Islet precursor cell (in vitro differentiated cells): ENCODE measurements at regions not wholly inside any gene's neighbourhood (a gene's known extent, or its start where the extent isn't known, plus 50 kb on each side); places are given as distances from the start of the nearest gene placed in this dataset.
"Not testable (repeated sequence)": the region's sequence is repeated elsewhere in the genome, so short reads cannot be mapped to it uniquely, and the experiment has no call there.

Source experiments
- DNase-seq: peaks from one replicate; pipeline ENCODE4 v3.0.0-alpha.2; 2018

GRCh38 chr14:39615352-39615751 is 183.1 kb upstream of the FBXO33 start:
- DNase-seq: peak; percentile 84

GRCh38 chr14:39614297-39614923 is 182.2 kb upstream of the FBXO33 start:
- DNase-seq: no peak

GRCh38 chr14:39609119-39609518 is 176.9 kb upstream of the FBXO33 start:
- no peak for DNase-seq

GRCh38 chr14:39607978-39608377 is 175.7 kb upstream of the FBXO33 start:
- DNase-seq: no peak

GRCh38 chr14:39603942-39604341 is 171.7 kb upstream of the FBXO33 start:
- no peak for DNase-seq

- DNase-seq: no peak
These were observed 161.1 kb upstream of the FBXO33 start for GRCh38 chr14:39593377-39593776.

- no peak for DNase-seq
These were observed 160.0 kb upstream of the FBXO33 start for GRCh38 chr14:39592116-39592789.

- DNase-seq: not testable (repeated sequence)
These were observed 157.6 kb upstream of the FBXO33 start for GRCh38 chr14:39589882-39590281.

GRCh38 chr14:39582028-39582654 is 149.9 kb upstream of the FBXO33 start:
- DNase-seq: no peak

GRCh38 chr14:39581474-39581873 is 149.2 kb upstream of the FBXO33 start:
- DNase-seq: no peak

- no peak for DNase-seq
These were observed 148.5 kb upstream of the FBXO33 start for GRCh38 chr14:39580696-39581095.

GRCh38 chr14:39576736-39577135 is 144.5 kb upstream of the FBXO33 start:
- no peak for DNase-seq

- no peak for DNase-seq
These were observed 144.0 kb upstream of the FBXO33 start for GRCh38 chr14:39576258-39576657.

- DNase-seq: no peak
These were observed 136.7 kb upstream of the FBXO33 start for GRCh38 chr14:39568809-39569538.

- no peak for DNase-seq
These were observed 134.6 kb upstream of the FBXO33 start for GRCh38 chr14:39566795-39567194.

- DNase-seq: no peak
These were observed 131.1 kb upstream of the FBXO33 start for GRCh38 chr14:39563361-39563760.

GRCh38 chr14:39562175-39562574 is 129.9 kb upstream of the FBXO33 start:
- DNase-seq: no peak

- no peak for DNase-seq
These were observed 126.3 kb upstream of the FBXO33 start for GRCh38 chr14:39558525-39558924.

GRCh38 chr14:39555749-39556148 is 123.5 kb upstream of the FBXO33 start:
- no peak for DNase-seq

GRCh38 chr14:39554576-39554975 is 122.3 kb upstream of the FBXO33 start:
- no peak for DNase-seq

- DNase-seq: no peak
These were observed 116.1 kb upstream of the FBXO33 start for GRCh38 chr14:39548358-39548757.

- no peak for DNase-seq
These were observed 115.6 kb upstream of the FBXO33 start for GRCh38 chr14:39547845-39548244.

- no peak for DNase-seq
These were observed 73.6 kb upstream of the FBXO33 start for GRCh38 chr14:39505812-39506211.

- DNase-seq: no peak
These were observed 68.0 kb upstream of the FBXO33 start for GRCh38 chr14:39500253-39500652.
